SK-N-SH (cell line): ENCODE measurements at regions not wholly inside any gene's neighbourhood (a gene's known extent, or its start where the extent isn't known, plus 50 kb on each side); places are given as distances from the start of the nearest gene placed in this dataset.

Experiments used
- CTCF ChIA-PET: fragments of 300-600, 350-600 bp; formaldehyde crosslinking; extraction: SDS; loops from one replicate; lab custom pipeline; 2021; lab: Yijun Ruan, JAX
- POLR2A ChIA-PET: fragments of 350-600 bp; sonication (Branson Sonifier 250); formaldehyde crosslinking; extraction: SDS; loops from one replicate; lab custom pipeline; 2020; ENCODE audit warnings: antibody characterized with exemption, inconsistent platforms; lab: Yijun Ruan, JAX
- DNase-seq: peaks from one replicate; pipeline ENCODE4 v3.0.0; 2012
- H2AFZ ChIP-seq: fragments of 200-600 bp; sonication (generic); 2 replicates; pipeline ENCODE4 v1.8.1; 2016; ENCODE audit warnings: antibody characterized with exemption, mild to moderate bottlenecking, low read depth
- H3F3A ChIP-seq: fragments of 200-600 bp; sonication (generic); replicated peaks from 2 replicates; pipeline ENCODE3; 2016; ENCODE audit warnings: antibody characterized with exemption, mild to moderate bottlenecking; ENCODE audit not compliant: insufficient read depth
- H3K27ac ChIP-seq, 2 experiments: fragments of 200-500 bp in 1 of 2; fragments of 200-600 bp in 1 of 2; sonication (Bioruptor generic) in 1 of 2; sonication (generic), shearing (Covaris generic) in 1 of 2; 2 replicates each; pipeline versions ENCODE4 v1.5.1 to v1.6.1; 2014 to 2016; ENCODE audit warnings: low read depth in 2 of 2, inconsistent platforms in 1 of 2, low read length in 1 of 2, mild to moderate bottlenecking in 1 of 2, mixed read lengths in 1 of 2
- H3K27me3 ChIP-seq: fragments of 200-600 bp; sonication (generic), shearing (Covaris generic); 2 replicates; pipeline ENCODE4 v1.6.1; 2016; ENCODE audit warnings: mixed run types; ENCODE audit not compliant: insufficient read depth
- H3K36me3 ChIP-seq, 2 experiments: fragments of 200-500 bp in 1 of 2; fragments of 200-600 bp in 1 of 2; sonication (Bioruptor generic) in 1 of 2; sonication (generic) in 1 of 2; replicated peaks in 1 of 2; 2 replicates each; pipeline versions ENCODE3 to v1.5.1; 2014 to 2016; ENCODE audit warnings: low read length in 1 of 2, mild to moderate bottlenecking in 1 of 2; ENCODE audit not compliant: insufficient read depth in 2 of 2, control insufficient read depth in 1 of 2
- H3K4me1 ChIP-seq, 2 experiments: fragments of 200-500 bp in 1 of 2; fragments of 200-600 bp in 1 of 2; sonication (Bioruptor generic) in 1 of 2; sonication (generic), shearing (Covaris generic) in 1 of 2; 2 replicates each; pipeline versions ENCODE4 v1.5.1 to v1.6.1; 2014 to 2016; ENCODE audit warnings: low read depth in 1 of 2, low read length in 1 of 2, mixed run types in 1 of 2; ENCODE audit not compliant: insufficient read depth in 2 of 2, control insufficient read depth in 1 of 2
- H3K4me2 ChIP-seq: fragments of 200-600 bp; sonication (generic), shearing (Covaris generic); 2 replicates; pipeline ENCODE4 v1.6.1; 2017; ENCODE audit warnings: mixed run types
- H3K4me3 ChIP-seq, 2 experiments: fragments of 200-500 bp in 1 of 2; fragments of 200-600 bp in 1 of 2; sonication (Bioruptor generic) in 1 of 2; sonication (generic), shearing (Covaris generic) in 1 of 2; 2 replicates each; pipeline versions ENCODE4 v1.5.1 to v1.8.1; 2014 to 2016; ENCODE audit warnings: low read depth in 2 of 2, inconsistent platforms in 1 of 2, low read length in 1 of 2, mild to moderate bottlenecking in 1 of 2, mixed read lengths in 1 of 2, moderate library complexity in 1 of 2
- H3K79me2 ChIP-seq: fragments of 200-600 bp; sonication (generic); 2 replicates; pipeline ENCODE4 v1.8.1; 2017; ENCODE audit warnings: mild to moderate bottlenecking; ENCODE audit not compliant: insufficient read depth
- H3K9ac ChIP-seq: fragments of 200-600 bp; sonication (generic); 2 replicates; pipeline ENCODE4 v1.6.1; 2017; ENCODE audit warnings: mixed run types
- H3K9me2 ChIP-seq: fragments of 200-600 bp; sonication (generic); 2 replicates; pipeline ENCODE4 v1.6.1; 2017; ENCODE audit warnings: mixed run types
- H3K9me3 ChIP-seq: fragments of 200-600 bp; sonication (generic); 2 replicates; pipeline ENCODE4 v1.6.1; 2017; ENCODE audit warnings: mixed run types, mild to moderate bottlenecking, moderate library complexity
- H4K20me1 ChIP-seq: fragments of 200-600 bp; sonication (generic); 2 replicates; pipeline ENCODE4 v1.6.1; 2017; ENCODE audit warnings: mild to moderate bottlenecking, mixed run types; ENCODE audit not compliant: insufficient read depth
- ELF1 ChIP-seq: IDR thresholded peaks from 2 replicates; pipeline ENCODE4 v1.4.0; 2012
- EZH2phosphoT487 ChIP-seq: fragments of 200-600 bp; sonication (generic); IDR thresholded peaks from 2 replicates; pipeline ENCODE4 v1.6.1; 2017; ENCODE audit warnings: low read depth, mixed run types, mild to moderate bottlenecking, antibody characterized with exemption, moderate library complexity, borderline replicate concordance
- FOSL2 ChIP-seq: IDR thresholded peaks from 2 replicates; pipeline ENCODE4 v1.4.0; 2012; ENCODE audit warnings: low read depth, mild to moderate bottlenecking, moderate library complexity, borderline replicate concordance
- FOXJ3 ChIP-seq: sonication (generic); formaldehyde crosslinking; IDR thresholded peaks from 2 replicates; pipeline ENCODE4 v1.5.1; 2020; ENCODE audit warnings: mild to moderate bottlenecking, missing genetic modification reagents
- FOXM1 ChIP-seq: IDR thresholded peaks from 2 replicates; pipeline ENCODE4 v1.4.0; 2012; ENCODE audit warnings: low read depth, mild to moderate bottlenecking
- GATA2 ChIP-seq: sonication (generic); formaldehyde crosslinking; IDR thresholded peaks from 2 replicates; pipeline ENCODE4 v1.5.0; 2020; ENCODE audit warnings: mild to moderate bottlenecking, missing genetic modification reagents
- MXI1 ChIP-seq: IDR thresholded peaks from 2 replicates; pipeline ENCODE4 v1.6.1; 2012; ENCODE audit warnings: mild to moderate bottlenecking, low read depth, low read length, improper control_type of control experiment
- NRF1 ChIP-seq: IDR thresholded peaks from 2 replicates; pipeline ENCODE4 v1.6.1; 2012; ENCODE audit warnings: low read depth, mild to moderate bottlenecking, low read length
- RAD21 ChIP-seq: IDR thresholded peaks from 2 replicates; pipeline ENCODE4 v1.6.1; 2012; ENCODE audit warnings: mild to moderate bottlenecking, low read length
- RCOR1 ChIP-seq: fragments of 150-350 bp; IDR thresholded peaks from 2 replicates; pipeline ENCODE4 v1.6.1; 2017; ENCODE audit warnings: antibody characterized with exemption, low read length
- RFX5 ChIP-seq: IDR thresholded peaks from 2 replicates; pipeline ENCODE4 v1.6.1; 2012; ENCODE audit warnings: mild to moderate bottlenecking, improper control_type of control experiment, low read length
- SMC3 ChIP-seq: IDR thresholded peaks from 2 replicates; pipeline ENCODE4 v1.6.1; 2012; ENCODE audit warnings: low read depth, low read length, improper control_type of control experiment
- TAF1 ChIP-seq: IDR thresholded peaks from 2 replicates; pipeline ENCODE4 v1.6.1; 2012; ENCODE audit warnings: low read depth, mild to moderate bottlenecking, low read length, moderate library complexity, borderline replicate concordance
- TCF12 ChIP-seq: IDR thresholded peaks from 2 replicates; pipeline ENCODE4 v1.4.0; 2012
- TEAD4 ChIP-seq: IDR thresholded peaks from 2 replicates; pipeline ENCODE4 v1.4.0; 2012; ENCODE audit warnings: mild to moderate bottlenecking, borderline replicate concordance; ENCODE audit not compliant: insufficient read depth
- WGBS: methylation state at CpG from one replicate; pipeline ENCODE4 v1.1.6; 2017; ENCODE audit warnings: low lambda C conversion rate; 5-methylcytosine and 5-hydroxymethylcytosine counted together
- TF ChIP-seq, protein P1 (sequence below): IDR thresholded peaks from 2 replicates; pipeline ENCODE4 v1.6.1; 2012; ENCODE audit warnings: mild to moderate bottlenecking, low read depth, low read length, moderate library complexity
- TF ChIP-seq, protein P2 (sequence below): IDR thresholded peaks from 2 replicates; pipeline ENCODE4 v1.4.0; 2012; ENCODE audit warnings: low read depth, borderline replicate concordance
- TF ChIP-seq, protein P3 (sequence below): fragments of 150-350 bp; IDR thresholded peaks from 2 replicates; pipeline ENCODE4 v1.6.1; 2017; ENCODE audit warnings: antibody characterized with exemption, low read length, low read depth, borderline replicate concordance
- TF ChIP-seq, protein P4 (sequence below): fragments of 200-600 bp; sonication (generic); IDR thresholded peaks from 2 replicates; pipeline ENCODE4 v1.6.1; 2017; ENCODE audit warnings: antibody characterized with exemption, mild to moderate bottlenecking, moderate library complexity
- TF ChIP-seq, protein P5 (sequence below): IDR thresholded peaks from 2 replicates; pipeline ENCODE4 v1.4.0; 2012; ENCODE audit warnings: low read depth, borderline replicate concordance

DNA sequence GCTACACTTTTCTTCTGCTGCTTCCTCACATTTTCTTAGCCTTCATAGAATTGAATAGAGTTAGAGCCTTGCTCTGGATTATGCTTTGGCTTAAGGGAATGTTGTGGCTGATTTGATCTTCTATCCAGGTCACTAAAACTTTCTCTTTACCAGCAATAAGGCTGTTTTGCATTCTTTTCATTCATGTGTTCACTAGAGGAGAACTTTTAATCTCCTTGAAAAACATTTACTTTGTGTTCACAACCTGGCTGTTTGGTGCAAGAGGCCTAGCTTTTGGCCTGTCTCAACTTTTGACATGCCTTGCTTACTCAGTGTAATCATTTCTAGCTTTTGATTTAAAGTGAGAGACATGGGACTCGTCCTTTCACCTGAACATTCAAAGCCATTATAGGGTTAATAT lies 87.7 kb upstream of the RAB40AL start:
- TF ChIP-seq, protein P1, sequence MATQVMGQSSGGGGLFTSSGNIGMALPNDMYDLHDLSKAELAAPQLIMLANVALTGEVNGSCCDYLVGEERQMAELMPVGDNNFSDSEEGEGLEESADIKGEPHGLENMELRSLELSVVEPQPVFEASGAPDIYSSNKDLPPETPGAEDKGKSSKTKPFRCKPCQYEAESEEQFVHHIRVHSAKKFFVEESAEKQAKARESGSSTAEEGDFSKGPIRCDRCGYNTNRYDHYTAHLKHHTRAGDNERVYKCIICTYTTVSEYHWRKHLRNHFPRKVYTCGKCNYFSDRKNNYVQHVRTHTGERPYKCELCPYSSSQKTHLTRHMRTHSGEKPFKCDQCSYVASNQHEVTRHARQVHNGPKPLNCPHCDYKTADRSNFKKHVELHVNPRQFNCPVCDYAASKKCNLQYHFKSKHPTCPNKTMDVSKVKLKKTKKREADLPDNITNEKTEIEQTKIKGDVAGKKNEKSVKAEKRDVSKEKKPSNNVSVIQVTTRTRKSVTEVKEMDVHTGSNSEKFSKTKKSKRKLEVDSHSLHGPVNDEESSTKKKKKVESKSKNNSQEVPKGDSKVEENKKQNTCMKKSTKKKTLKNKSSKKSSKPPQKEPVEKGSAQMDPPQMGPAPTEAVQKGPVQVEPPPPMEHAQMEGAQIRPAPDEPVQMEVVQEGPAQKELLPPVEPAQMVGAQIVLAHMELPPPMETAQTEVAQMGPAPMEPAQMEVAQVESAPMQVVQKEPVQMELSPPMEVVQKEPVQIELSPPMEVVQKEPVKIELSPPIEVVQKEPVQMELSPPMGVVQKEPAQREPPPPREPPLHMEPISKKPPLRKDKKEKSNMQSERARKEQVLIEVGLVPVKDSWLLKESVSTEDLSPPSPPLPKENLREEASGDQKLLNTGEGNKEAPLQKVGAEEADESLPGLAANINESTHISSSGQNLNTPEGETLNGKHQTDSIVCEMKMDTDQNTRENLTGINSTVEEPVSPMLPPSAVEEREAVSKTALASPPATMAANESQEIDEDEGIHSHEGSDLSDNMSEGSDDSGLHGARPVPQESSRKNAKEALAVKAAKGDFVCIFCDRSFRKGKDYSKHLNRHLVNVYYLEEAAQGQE = no peak
- TF ChIP-seq GATA2 (CRISPR knock-in tag) (no peak), FOSL2 (no peak), ELF1 (no peak), RFX5 (no peak), EZH2phosphoT487 (no peak), SMC3 (no peak), FOXJ3 (CRISPR knock-in tag) (no peak), NRF1 (no peak), TCF12 (no peak), FOXM1 (no peak), MXI1 (no peak), RCOR1 (no peak), RAD21 (no peak), TEAD4 (no peak), TAF1 (no peak)
- TF ChIP-seq, protein P2, sequence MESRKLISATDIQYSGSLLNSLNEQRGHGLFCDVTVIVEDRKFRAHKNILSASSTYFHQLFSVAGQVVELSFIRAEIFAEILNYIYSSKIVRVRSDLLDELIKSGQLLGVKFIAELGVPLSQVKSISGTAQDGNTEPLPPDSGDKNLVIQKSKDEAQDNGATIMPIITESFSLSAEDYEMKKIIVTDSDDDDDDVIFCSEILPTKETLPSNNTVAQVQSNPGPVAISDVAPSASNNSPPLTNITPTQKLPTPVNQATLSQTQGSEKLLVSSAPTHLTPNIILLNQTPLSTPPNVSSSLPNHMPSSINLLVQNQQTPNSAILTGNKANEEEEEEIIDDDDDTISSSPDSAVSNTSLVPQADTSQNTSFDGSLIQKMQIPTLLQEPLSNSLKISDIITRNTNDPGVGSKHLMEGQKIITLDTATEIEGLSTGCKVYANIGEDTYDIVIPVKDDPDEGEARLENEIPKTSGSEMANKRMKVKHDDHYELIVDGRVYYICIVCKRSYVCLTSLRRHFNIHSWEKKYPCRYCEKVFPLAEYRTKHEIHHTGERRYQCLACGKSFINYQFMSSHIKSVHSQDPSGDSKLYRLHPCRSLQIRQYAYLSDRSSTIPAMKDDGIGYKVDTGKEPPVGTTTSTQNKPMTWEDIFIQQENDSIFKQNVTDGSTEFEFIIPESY = no peak
- TF ChIP-seq, protein P3, sequence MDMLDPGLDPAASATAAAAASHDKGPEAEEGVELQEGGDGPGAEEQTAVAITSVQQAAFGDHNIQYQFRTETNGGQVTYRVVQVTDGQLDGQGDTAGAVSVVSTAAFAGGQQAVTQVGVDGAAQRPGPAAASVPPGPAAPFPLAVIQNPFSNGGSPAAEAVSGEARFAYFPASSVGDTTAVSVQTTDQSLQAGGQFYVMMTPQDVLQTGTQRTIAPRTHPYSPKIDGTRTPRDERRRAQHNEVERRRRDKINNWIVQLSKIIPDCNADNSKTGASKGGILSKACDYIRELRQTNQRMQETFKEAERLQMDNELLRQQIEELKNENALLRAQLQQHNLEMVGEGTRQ = no peak
- TF ChIP-seq, protein P4, sequence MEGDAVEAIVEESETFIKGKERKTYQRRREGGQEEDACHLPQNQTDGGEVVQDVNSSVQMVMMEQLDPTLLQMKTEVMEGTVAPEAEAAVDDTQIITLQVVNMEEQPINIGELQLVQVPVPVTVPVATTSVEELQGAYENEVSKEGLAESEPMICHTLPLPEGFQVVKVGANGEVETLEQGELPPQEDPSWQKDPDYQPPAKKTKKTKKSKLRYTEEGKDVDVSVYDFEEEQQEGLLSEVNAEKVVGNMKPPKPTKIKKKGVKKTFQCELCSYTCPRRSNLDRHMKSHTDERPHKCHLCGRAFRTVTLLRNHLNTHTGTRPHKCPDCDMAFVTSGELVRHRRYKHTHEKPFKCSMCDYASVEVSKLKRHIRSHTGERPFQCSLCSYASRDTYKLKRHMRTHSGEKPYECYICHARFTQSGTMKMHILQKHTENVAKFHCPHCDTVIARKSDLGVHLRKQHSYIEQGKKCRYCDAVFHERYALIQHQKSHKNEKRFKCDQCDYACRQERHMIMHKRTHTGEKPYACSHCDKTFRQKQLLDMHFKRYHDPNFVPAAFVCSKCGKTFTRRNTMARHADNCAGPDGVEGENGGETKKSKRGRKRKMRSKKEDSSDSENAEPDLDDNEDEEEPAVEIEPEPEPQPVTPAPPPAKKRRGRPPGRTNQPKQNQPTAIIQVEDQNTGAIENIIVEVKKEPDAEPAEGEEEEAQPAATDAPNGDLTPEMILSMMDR = no peak
- TF ChIP-seq, protein P5, sequence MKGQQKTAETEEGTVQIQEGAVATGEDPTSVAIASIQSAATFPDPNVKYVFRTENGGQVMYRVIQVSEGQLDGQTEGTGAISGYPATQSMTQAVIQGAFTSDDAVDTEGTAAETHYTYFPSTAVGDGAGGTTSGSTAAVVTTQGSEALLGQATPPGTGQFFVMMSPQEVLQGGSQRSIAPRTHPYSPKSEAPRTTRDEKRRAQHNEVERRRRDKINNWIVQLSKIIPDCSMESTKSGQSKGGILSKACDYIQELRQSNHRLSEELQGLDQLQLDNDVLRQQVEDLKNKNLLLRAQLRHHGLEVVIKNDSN = no peak
- WGBS = 79% methylated on average over 1 of the region's 1 CpG
- H3K4me3 ChIP-seq = no peak overlapping the region
- H2AFZ ChIP-seq = no peak overlapping the region
- POLR2A ChIA-PET = no interaction called here
- H3K36me3 ChIP-seq = peaks cover 15 to 30% of the 10 kb centered on the region in 2 experiments
- H4K20me1 ChIP-seq = no peaks in the 10 kb centered on the region
- no peaks in the 10 kb centered on the region for H3K9me3 ChIP-seq
- CTCF ChIA-PET = interaction anchor here (1.2 kb wide), 1 partner anchor 13 kb away, joined by 4 read pairs; no protein-coding TSS in a partner anchor
- no peak overlapping the region for H3K4me2 ChIP-seq
- H3K4me1 ChIP-seq = no peaks in the 10 kb centered on the region
- no peaks in the 10 kb centered on the region for H3K79me2 ChIP-seq
- no peak overlapping the region for H3K27ac ChIP-seq
- DNase-seq = no peak
- H3F3A ChIP-seq = peaks cover 28% of the 10 kb centered on the region
- no peaks in the 10 kb centered on the region for H3K27me3 ChIP-seq
- no peak overlapping the region for H3K9ac ChIP-seq
- no peaks in the 10 kb centered on the region for H3K9me2 ChIP-seq
